ENCODE measurements at regions not wholly inside any gene's neighbourhood (a gene's known extent, or its start where the extent isn't known, plus 50 kb on each side); places are given as distances from the start of the nearest gene placed in this dataset.

DNA sequence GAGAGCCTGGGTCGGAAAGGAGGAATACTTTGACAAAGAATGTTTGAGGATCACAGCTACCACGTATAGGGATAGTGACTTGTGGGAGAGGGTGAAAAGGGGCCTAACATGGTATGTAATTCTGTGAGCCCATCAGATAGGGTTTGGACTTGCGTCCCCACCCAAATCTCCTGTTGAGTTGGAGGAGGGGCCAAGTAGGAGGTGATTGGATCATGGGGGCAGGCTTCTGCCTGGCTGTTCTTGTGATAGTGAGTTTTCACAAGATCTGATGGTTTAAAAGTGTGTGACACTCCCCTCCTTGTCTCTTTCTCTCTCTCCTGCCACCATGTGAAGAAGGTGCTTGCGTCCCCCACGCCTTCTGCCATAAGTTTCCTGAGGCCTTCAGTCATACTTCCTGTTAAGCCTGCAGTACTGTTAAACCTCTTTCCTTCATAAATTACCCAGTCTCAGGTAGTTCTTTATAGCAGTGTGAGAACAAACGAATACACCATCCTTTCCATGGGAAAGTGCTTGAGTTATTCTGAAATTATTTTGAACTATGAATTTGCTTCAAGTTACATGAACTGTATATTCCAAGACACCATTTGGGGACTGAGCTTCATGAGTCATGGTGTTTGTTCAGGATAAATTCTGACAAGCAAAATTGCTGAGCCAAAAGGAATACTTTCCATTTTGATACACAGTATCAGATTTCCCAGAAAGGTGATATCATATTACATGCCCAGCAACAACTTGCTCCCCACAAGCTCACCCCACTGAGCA lies 68.8 kb upstream of the SSBP2 start:
- TF ChIP-seq, protein P1, sequence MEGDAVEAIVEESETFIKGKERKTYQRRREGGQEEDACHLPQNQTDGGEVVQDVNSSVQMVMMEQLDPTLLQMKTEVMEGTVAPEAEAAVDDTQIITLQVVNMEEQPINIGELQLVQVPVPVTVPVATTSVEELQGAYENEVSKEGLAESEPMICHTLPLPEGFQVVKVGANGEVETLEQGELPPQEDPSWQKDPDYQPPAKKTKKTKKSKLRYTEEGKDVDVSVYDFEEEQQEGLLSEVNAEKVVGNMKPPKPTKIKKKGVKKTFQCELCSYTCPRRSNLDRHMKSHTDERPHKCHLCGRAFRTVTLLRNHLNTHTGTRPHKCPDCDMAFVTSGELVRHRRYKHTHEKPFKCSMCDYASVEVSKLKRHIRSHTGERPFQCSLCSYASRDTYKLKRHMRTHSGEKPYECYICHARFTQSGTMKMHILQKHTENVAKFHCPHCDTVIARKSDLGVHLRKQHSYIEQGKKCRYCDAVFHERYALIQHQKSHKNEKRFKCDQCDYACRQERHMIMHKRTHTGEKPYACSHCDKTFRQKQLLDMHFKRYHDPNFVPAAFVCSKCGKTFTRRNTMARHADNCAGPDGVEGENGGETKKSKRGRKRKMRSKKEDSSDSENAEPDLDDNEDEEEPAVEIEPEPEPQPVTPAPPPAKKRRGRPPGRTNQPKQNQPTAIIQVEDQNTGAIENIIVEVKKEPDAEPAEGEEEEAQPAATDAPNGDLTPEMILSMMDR (conservative IDR thresholded peaks at IDR 0.05), result no peak
- TF ChIP-seq EZH2 (IDR thresholded peaks at IDR 0.05; ENCODE audit: low read depth), result no peak

All from PC-9 (cell line).